ENCODE measurements at regions not wholly inside any gene's neighbourhood (a gene's known extent, or its start where the extent isn't known, plus 50 kb on each side); places are given as distances from the start of the nearest gene placed in this dataset.

- H2BK12ac ChIP-seq (ENCODE audit: low read depth, low read length) = no peak overlapping the region
- no peak overlapping the region for H2BK120ac ChIP-seq (replicated peaks; ENCODE audit: low read depth, low read length)
- 83% methylated on average over 2 of the region's 2 CpGs; no CpG with 5 or more reads in 1 of the 2 experiments for WGBS, 2 experiments (ENCODE audit: extremely low coverage in 1 of 2, insufficient coverage in 1 of 2, insufficient read length in 1 of 2, insufficient replicate concordance in 2 of 2, low coverage in 1 of 2, low lambda C conversion rate in 2 of 2, missing lambda C conversion rate in 1 of 2)
- FAIRE-seq (no peak), DNase-seq (ENCODE audit: low read depth in 1 of 2, low spot score in 2 of 2) (no peak)
- no peaks in the 10 kb centered on the region for H3K9me3 ChIP-seq (ENCODE audit: insufficient read depth in 2 of 2, low read depth in 1 of 2, low read length in 1 of 2)
- H3K9ac ChIP-seq (replicated peaks in 1 of 4; ENCODE audit: extremely low read depth in 1 of 4, low read depth in 3 of 4, low read length in 3 of 4) = no peak overlapping the region
- no peaks in the 10 kb centered on the region for H3K23me2 ChIP-seq (ENCODE audit: low read depth, low read length)
- no peak overlapping the region for H3K27ac ChIP-seq (ENCODE audit: low read depth, low read length)
- H3K14ac ChIP-seq (ENCODE audit: insufficient read length) = no peak overlapping the region
- no peaks in the 10 kb centered on the region for H4K20me1 ChIP-seq (replicated peaks in 1 of 2; ENCODE audit: control insufficient read depth in 1 of 2, insufficient read depth in 2 of 2, low read length in 2 of 2)
- H3K27me3 ChIP-seq (replicated peaks in 1 of 4; ENCODE audit: control insufficient read depth in 3 of 4, extremely low read depth in 1 of 4, insufficient read depth in 3 of 4, low read length in 3 of 4) = no peaks in the 10 kb centered on the region
- no peak overlapping the region for H3K4me3 ChIP-seq (ENCODE audit: extremely low read depth in 1 of 4, insufficient read depth in 2 of 4, low read depth in 3 of 4, low read length in 4 of 4)
- H4K8ac ChIP-seq (ENCODE audit: extremely low read depth, insufficient read depth, low read length) = no peak overlapping the region
- no peak overlapping the region for H3K4me2 ChIP-seq (ENCODE audit: insufficient read depth in 1 of 2, low read depth in 2 of 2, low read length in 2 of 2)
- no peak overlapping the region for H3K56ac ChIP-seq (replicated peaks; ENCODE audit: insufficient read length, low read depth, low read length)
- no peaks in the 10 kb centered on the region for H3K36me3 ChIP-seq (ENCODE audit: control insufficient read depth in 2 of 4, insufficient read depth in 4 of 4, low read length in 3 of 4)
- ChIA-PET POLR2A (ENCODE audit: partially characterized antibody) (no interaction called here), CTCF (ENCODE audit: partially characterized antibody) (interaction anchor here (1.3 kb wide), 1 partner anchor 428 kb away, joined by 4 read pairs; no protein-coding TSS in a partner anchor)
- no peak overlapping the region for H2AK5ac ChIP-seq (ENCODE audit: low read depth, low read length)
- H2AFZ ChIP-seq (ENCODE audit: low read length) = no peak overlapping the region
- no peak overlapping the region for H2BK20ac ChIP-seq (ENCODE audit: low read length)
- H3K79me2 ChIP-seq (ENCODE audit: control insufficient read depth in 1 of 2, insufficient read depth in 2 of 2, low read length in 2 of 2) = no peaks in the 10 kb centered on the region
- no peak overlapping the region for H2BK5ac ChIP-seq (ENCODE audit: low read depth, low read length)
- no peak overlapping the region for H2BK15ac ChIP-seq (ENCODE audit: low read length)
- no peaks in the 10 kb centered on the region for H3K79me1 ChIP-seq (ENCODE audit: low read depth, low read length)
- H3K4ac ChIP-seq (replicated peaks; ENCODE audit: insufficient read length, low read depth, low read length) = no peak overlapping the region
- no peak overlapping the region for H4K91ac ChIP-seq (replicated peaks; ENCODE audit: insufficient read length, low read length)
- no peak overlapping the region for H4K5ac ChIP-seq (ENCODE audit: insufficient read length, low read depth, low read length)
- H3K18ac ChIP-seq (ENCODE audit: extremely low read depth, low read length) = no peak overlapping the region
- peaks cover 0 to 11% (median 10%) of the 10 kb centered on the region in 4 experiments; a peak in 4 of 7 replicates for H3K4me1 ChIP-seq (replicated peaks in 1 of 4; ENCODE audit: control insufficient read depth in 3 of 4, insufficient read depth in 4 of 4, low read length in 3 of 4)
- no peak overlapping the region for H3K23ac ChIP-seq (ENCODE audit: insufficient read length)
- TF ChIP-seq JUN (IDR thresholded peaks at IDR 0.05; ENCODE audit: low read depth, low read length) (no peak), ASH2L (IDR thresholded peaks at IDR 0.05; ENCODE audit: low read length) (no peak), SP1 (IDR thresholded peaks at IDR 0.05; ENCODE audit: low read depth, low read length) (no peak), KDM5A (IDR thresholded peaks at IDR 0.05; ENCODE audit: low read length) (no peak)
Observed at GRCh38 chr6:134454794-134455193, 136.9 kb upstream of the SGK1 start.
